Mucosa of rectum (tissue), 2 donors: ENCODE measurements at regions not wholly inside any gene's neighbourhood (a gene's known extent, or its start where the extent isn't known, plus 50 kb on each side); places are given as distances from the start of the nearest gene placed in this dataset.

ENCODE experiments used
- H3K27ac ChIP-seq, 2 donors: one replicate each; pipeline ENCODE4 v1.7.0; 2013; ENCODE audit warnings: inconsistent platforms in 2 of 2, low read depth in 2 of 2, low read length in 2 of 2
- H3K27me3 ChIP-seq, 2 donors: one replicate each; pipeline ENCODE4 v1.7.0; 2013; ENCODE audit warnings: low read length in 2 of 2; ENCODE audit not compliant: control insufficient read depth in 2 of 2, insufficient read depth in 2 of 2
- H3K36me3 ChIP-seq, 2 donors: one replicate each; pipeline ENCODE4 v1.7.0; 2013; ENCODE audit warnings: low read length in 2 of 2; ENCODE audit not compliant: control insufficient read depth in 2 of 2, insufficient read depth in 2 of 2
- H3K4me1 ChIP-seq, 2 donors: one replicate each; pipeline ENCODE4 v1.7.0; 2013; ENCODE audit warnings: low read length in 2 of 2, mild to moderate bottlenecking in 1 of 2; ENCODE audit not compliant: control insufficient read depth in 2 of 2, insufficient read depth in 2 of 2
- H3K4me3 ChIP-seq, 2 donors: one replicate each; pipeline ENCODE4 v1.7.0; 2013; ENCODE audit warnings: low read length in 2 of 2
- H3K9ac ChIP-seq, 2 donors: one replicate each; pipeline ENCODE4 v1.7.0; 2013; ENCODE audit warnings: low read length in 2 of 2, low read depth in 1 of 2, mild to moderate bottlenecking in 1 of 2
- H3K9me3 ChIP-seq, 2 donors: one replicate each; pipeline ENCODE4 v1.7.0; 2013; ENCODE audit warnings: low read length in 2 of 2; ENCODE audit not compliant: control insufficient read depth in 2 of 2
- donor health status: healthy.
- donor health status: Normal muscosa, but diverticular disease.

GRCh38 chr10:33506838-33507661, 172.6 kb upstream of the NRP1 start:
- H3K27me3 ChIP-seq, result no peaks in the 10 kb centered on the region
- H3K9me3 ChIP-seq, result no peaks in the 10 kb centered on the region
- H3K4me3 ChIP-seq, result no peak overlapping the region
- no peaks in the 10 kb centered on the region for H3K36me3 ChIP-seq
- no peak overlapping the region for H3K9ac ChIP-seq
- H3K27ac ChIP-seq, result no peak overlapping the region
- no peaks in the 10 kb centered on the region for H3K4me1 ChIP-seq

GRCh38 chr10:33506391-33506790, 171.9 kb upstream of the NRP1 start:
- Histone ChIP-seq H3K9ac (no peak overlapping the region), H3K4me3 (no peak overlapping the region), H3K27ac (no peak overlapping the region), H3K4me1 (no peaks in the 10 kb centered on the region), H3K9me3 (no peaks in the 10 kb centered on the region), H3K36me3 (no peaks in the 10 kb centered on the region), H3K27me3 (no peaks in the 10 kb centered on the region)

- no peak overlapping the region for H3K9ac ChIP-seq
- no peaks in the 10 kb centered on the region for H3K27me3 ChIP-seq
- no peaks in the 10 kb centered on the region for H3K4me1 ChIP-seq
- H3K9me3 ChIP-seq, result no peaks in the 10 kb centered on the region
- H3K27ac ChIP-seq, result no peak overlapping the region
- no peaks in the 10 kb centered on the region for H3K36me3 ChIP-seq
- H3K4me3 ChIP-seq, result no peak overlapping the region
Observed at GRCh38 chr10:33501161-33501560, 166.7 kb upstream of the NRP1 start.

- Histone ChIP-seq H3K9me3 (no peaks in the 10 kb centered on the region), H3K4me1 (no peaks in the 10 kb centered on the region), H3K36me3 (no peaks in the 10 kb centered on the region), H3K4me3 (no peak overlapping the region), H3K9ac (no peak overlapping the region), H3K27me3 (no peaks in the 10 kb centered on the region), H3K27ac (no peak overlapping the region)
Observed at GRCh38 chr10:33498391-33498891, 164.0 kb upstream of the NRP1 start.

GRCh38 chr10:33497338-33497737, 162.9 kb upstream of the NRP1 start:
- Histone ChIP-seq H3K27ac (no peak overlapping the region), H3K4me3 (no peak overlapping the region), H3K27me3 (no peaks in the 10 kb centered on the region), H3K9me3 (no peaks in the 10 kb centered on the region), H3K4me1 (no peaks in the 10 kb centered on the region), H3K9ac (no peak overlapping the region), H3K36me3 (no peaks in the 10 kb centered on the region)

GRCh38 chr10:33496096-33496495, 161.6 kb upstream of the NRP1 start:
- H3K9ac ChIP-seq, result no peak overlapping the region
- no peaks in the 10 kb centered on the region for H3K9me3 ChIP-seq
- no peak overlapping the region for H3K27ac ChIP-seq
- no peaks in the 10 kb centered on the region for H3K36me3 ChIP-seq
- no peaks in the 10 kb centered on the region for H3K4me1 ChIP-seq
- H3K27me3 ChIP-seq, result no peaks in the 10 kb centered on the region
- H3K4me3 ChIP-seq, result no peak overlapping the region

- H3K9ac ChIP-seq, result no peak overlapping the region
- no peak overlapping the region for H3K27ac ChIP-seq
- no peaks in the 10 kb centered on the region for H3K36me3 ChIP-seq
Observed at GRCh38 chr10:33494694-33495265, 160.3 kb upstream of the NRP1 start.

GRCh38 chr10:33493978-33494377, 159.5 kb upstream of the NRP1 start:
- no peak overlapping the region for H3K9ac ChIP-seq
- H3K27ac ChIP-seq, result no peak overlapping the region
- H3K4me3 ChIP-seq, result no peak overlapping the region
- H3K9me3 ChIP-seq, result no peaks in the 10 kb centered on the region
- no peaks in the 10 kb centered on the region for H3K36me3 ChIP-seq
- H3K27me3 ChIP-seq, result no peaks in the 10 kb centered on the region
- no peaks in the 10 kb centered on the region for H3K4me1 ChIP-seq

More at GRCh38 chr10:33494694-33495265, 160.3 kb upstream of the NRP1 start:
- no peaks in the 10 kb centered on the region for H3K9me3 ChIP-seq
- H3K4me1 ChIP-seq, result no peaks in the 10 kb centered on the region
- no peaks in the 10 kb centered on the region for H3K27me3 ChIP-seq
- no peak overlapping the region for H3K4me3 ChIP-seq

- H3K36me3 ChIP-seq, result no peaks in the 10 kb centered on the region
- no peak overlapping the region for H3K4me3 ChIP-seq
- H3K27me3 ChIP-seq, result no peaks in the 10 kb centered on the region
- H3K9me3 ChIP-seq, result no peaks in the 10 kb centered on the region
- no peak overlapping the region for H3K27ac ChIP-seq
- no peak overlapping the region for H3K9ac ChIP-seq
- no peaks in the 10 kb centered on the region for H3K4me1 ChIP-seq
Observed at GRCh38 chr10:33493497-33493896, 159.0 kb upstream of the NRP1 start.

- Histone ChIP-seq H3K9me3 (no peaks in the 10 kb centered on the region), H3K27me3 (no peaks in the 10 kb centered on the region), H3K9ac (no peak overlapping the region), H3K4me3 (no peak overlapping the region), H3K4me1 (no peaks in the 10 kb centered on the region), H3K36me3 (no peaks in the 10 kb centered on the region), H3K27ac (no peak overlapping the region)
Observed at GRCh38 chr10:33492701-33493345, 158.4 kb upstream of the NRP1 start.
